Skeletal muscle tissue (tissue), 3 donors: ENCODE measurements at regions not wholly inside any gene's neighbourhood (a gene's known extent, or its start where the extent isn't known, plus 50 kb on each side); places are given as distances from the start of the nearest gene placed in this dataset.

Source experiments
- H3K27ac ChIP-seq: one replicate; pipeline ENCODE4 v1.7.0; 2013; ENCODE audit warnings: mild to moderate bottlenecking, low read depth, low read length, inconsistent platforms
- H3K27me3 ChIP-seq, 3 donors: one replicate each; pipeline ENCODE4 v1.7.0; 2013; ENCODE audit warnings: low read length in 3 of 3; ENCODE audit not compliant: control insufficient read depth in 3 of 3, insufficient read depth in 3 of 3
- H3K36me3 ChIP-seq, 3 donors: one replicate each; pipeline ENCODE4 v1.7.0; 2013; ENCODE audit warnings: low read length in 3 of 3; ENCODE audit not compliant: control insufficient read depth in 3 of 3, insufficient read depth in 3 of 3
- H3K4me1 ChIP-seq, 3 donors: one replicate each; pipeline ENCODE4 v1.7.0; 2013; ENCODE audit warnings: low read length in 3 of 3, mild to moderate bottlenecking in 3 of 3; ENCODE audit not compliant: control insufficient read depth in 3 of 3, insufficient read depth in 3 of 3
- H3K4me3 ChIP-seq, 3 donors: one replicate each; pipeline ENCODE4 v1.7.0; 2013; ENCODE audit warnings: low read length in 3 of 3
- H3K9ac ChIP-seq, 3 donors: one replicate each; pipeline ENCODE4 v1.7.0; 2013; ENCODE audit warnings: low read length in 3 of 3, mild to moderate bottlenecking in 3 of 3, moderate library complexity in 2 of 3, low read depth in 1 of 3
- H3K9me3 ChIP-seq, 3 donors: one replicate each; pipeline ENCODE4 v1.7.0; 2013; ENCODE audit warnings: low read length in 3 of 3; ENCODE audit not compliant: control insufficient read depth in 3 of 3
- donor health status: Osteomylitis.

DNA sequence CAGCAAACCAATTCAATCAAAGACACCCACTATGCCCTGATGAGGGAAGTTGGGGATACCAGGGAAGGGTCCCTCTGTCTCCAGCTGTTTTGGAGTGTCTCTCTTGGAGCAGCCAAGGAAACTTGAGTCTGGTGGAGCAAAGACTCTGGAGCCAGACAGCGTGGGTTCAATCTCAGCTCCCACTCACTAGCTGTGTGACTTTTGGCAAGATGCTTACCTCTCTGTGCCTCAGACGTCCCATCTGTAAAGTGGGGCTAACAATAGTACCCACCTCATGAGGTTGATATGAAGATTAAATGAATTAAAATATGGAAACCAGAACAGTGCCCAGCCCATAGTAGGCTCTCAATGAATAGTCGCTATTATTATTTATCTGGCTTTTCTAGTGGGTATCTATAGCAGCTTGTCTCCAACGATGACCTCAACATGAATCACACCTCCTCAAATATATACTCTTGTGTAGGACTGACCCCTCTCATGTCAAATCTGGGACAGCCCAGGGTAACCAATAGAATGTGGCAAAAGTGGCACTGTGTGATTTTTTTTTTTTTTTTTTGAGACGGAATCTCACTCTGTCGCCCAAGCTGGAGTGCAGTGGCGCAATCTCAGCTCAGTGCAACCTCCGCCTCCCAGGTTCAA is 99.2 kb upstream of the FOXP4 start:
- no peak overlapping the region for H3K4me3 ChIP-seq

DNA sequence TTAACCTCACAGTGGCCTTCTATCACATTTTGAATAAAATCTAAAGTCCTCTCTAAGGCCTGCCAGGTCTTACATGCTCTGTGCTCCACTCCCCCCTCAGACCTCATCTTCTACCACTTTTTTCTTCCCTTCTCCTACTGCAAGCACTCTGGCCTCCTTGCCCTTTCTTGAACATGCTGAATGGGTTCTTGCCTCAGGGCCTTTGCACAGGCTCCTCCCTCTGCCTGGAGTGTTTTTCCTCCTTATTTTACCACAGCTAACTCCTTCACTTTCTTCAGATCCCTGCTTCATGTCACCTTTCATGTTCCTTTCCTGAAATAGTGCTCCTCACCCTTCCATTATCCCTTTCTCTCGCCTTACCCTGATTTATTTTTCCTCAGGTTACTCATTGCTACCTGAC is 97.9 kb upstream of the FOXP4 start:
- Histone ChIP-seq H3K4me3 (no peak overlapping the region), H3K4me1 (peaks cover 34 to 48% (median 41%) of the 10 kb centered on the region in 3 donors), H3K36me3 (no peaks in the 10 kb centered on the region)

More for the DNA sequence above, 99.2 kb upstream of the FOXP4 start:
- H3K36me3 ChIP-seq, result no peaks in the 10 kb centered on the region
- no peaks in the 10 kb centered on the region for H3K9me3 ChIP-seq
- H3K27me3 ChIP-seq, result peaks cover 0 to 2% (median 0%) of the 10 kb centered on the region in 3 donors
- peaks cover 38 to 47% (median 39%) of the 10 kb centered on the region in 3 donors for H3K4me1 ChIP-seq
- H3K27ac ChIP-seq, result no peak overlapping the region
- H3K9ac ChIP-seq, result no peak overlapping the region

DNA sequence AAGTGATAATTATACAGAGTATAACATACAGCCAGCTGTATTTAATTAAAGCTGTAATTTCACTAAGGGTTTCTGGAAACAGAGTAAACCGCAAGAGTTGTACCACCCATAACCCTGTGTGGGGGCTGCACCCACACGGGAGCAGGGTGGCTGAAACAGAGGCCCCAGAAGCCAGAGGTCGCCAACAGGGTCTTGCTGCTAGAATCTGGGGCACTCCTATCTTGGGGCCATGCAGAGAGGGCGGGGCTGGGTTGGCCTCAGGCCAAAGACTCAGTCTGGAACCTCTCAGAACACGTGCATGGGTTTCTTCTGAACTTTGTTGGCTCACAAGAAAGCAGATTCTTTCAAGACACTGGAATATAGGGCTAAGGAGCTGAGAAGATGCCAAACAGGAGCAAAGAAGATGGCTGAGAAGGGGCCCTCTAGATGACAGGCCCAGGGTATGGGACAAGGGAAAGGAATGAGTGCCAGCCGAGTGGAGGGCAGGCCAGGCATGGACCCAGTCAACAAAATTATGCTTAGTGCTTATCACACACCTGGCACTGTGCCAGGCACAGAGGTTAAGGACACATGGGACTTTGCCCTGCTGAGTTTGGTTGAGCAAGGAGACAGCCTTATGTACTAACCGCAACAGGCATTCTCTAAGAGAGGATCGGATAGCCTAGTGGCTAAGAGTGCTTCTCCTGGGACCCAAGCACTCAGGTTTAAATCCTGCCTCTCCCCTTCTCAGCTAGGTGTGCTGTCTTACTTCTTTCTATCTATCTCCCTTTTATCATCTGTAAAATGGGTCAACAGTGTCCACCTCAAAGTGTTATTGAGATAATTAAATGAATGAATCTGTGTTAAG is 96.6 kb upstream of the FOXP4 start:
- no peak overlapping the region for H3K9ac ChIP-seq
- H3K27ac ChIP-seq, result peak overlapping the region; percentile 14
- no peak overlapping the region for H3K4me3 ChIP-seq
- no peaks in the 10 kb centered on the region for H3K27me3 ChIP-seq
- H3K36me3 ChIP-seq, result no peaks in the 10 kb centered on the region
- H3K9me3 ChIP-seq, result no peaks in the 10 kb centered on the region
- peaks cover 27 to 46% (median 34%) of the 10 kb centered on the region in 3 donors for H3K4me1 ChIP-seq

More for the DNA sequence above, 97.9 kb upstream of the FOXP4 start:
- Histone ChIP-seq H3K27me3 (no peaks in the 10 kb centered on the region), H3K9me3 (no peaks in the 10 kb centered on the region), H3K27ac (no peak overlapping the region), H3K9ac (no peak overlapping the region)

DNA sequence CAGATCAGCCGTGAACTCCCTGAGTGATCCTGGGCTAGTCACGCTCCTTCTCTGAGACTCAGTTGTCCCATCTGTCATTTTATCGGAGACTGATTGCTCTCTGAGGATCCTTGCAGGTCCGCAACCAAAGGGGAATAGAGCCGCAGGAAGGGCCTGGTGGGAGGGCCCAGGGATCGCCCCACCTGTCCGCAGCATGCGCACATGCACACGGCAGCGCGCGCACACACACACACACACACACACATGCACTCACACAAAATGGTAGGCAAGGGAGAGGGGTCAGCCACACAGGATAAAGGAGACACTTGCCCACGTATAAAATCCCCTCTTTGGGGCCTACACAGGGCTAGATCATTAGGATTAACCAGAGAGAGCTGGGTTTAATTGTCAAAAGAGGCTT is 95.6 kb upstream of the FOXP4 start:
- H3K36me3 ChIP-seq, result no peaks in the 10 kb centered on the region
- H3K4me1 ChIP-seq, result peaks cover 27 to 46% (median 34%) of the 10 kb centered on the region in 3 donors
- no peaks in the 10 kb centered on the region for H3K9me3 ChIP-seq
- peak overlapping the region in 2 of 3 donors; percentile 57 to 84 for H3K9ac ChIP-seq
- peaks cover 0 to 4% (median 0%) of the 10 kb centered on the region in 3 donors for H3K27me3 ChIP-seq
- peak overlapping the region; percentile 93 for H3K27ac ChIP-seq
- no peak overlapping the region for H3K4me3 ChIP-seq

DNA sequence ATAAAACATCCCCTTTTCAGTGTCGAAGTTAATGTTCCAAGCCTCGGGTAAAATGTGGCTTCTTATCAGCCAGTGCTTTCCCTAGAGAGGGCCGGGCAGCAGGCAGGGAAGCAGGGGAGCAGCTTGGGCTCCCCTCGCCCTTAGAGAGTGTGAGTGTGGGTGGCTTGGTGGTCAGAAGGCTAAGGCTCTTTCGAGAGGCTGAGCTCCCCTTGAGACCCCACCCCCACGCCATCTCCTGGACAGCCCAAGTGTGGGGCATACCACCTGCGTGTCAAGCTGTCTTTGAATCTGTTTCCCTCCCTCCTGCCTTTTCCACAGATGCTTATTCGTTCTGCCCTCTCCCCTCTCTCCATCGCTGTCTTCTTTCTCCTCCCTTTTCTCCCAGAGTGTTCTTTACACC is 95.1 kb upstream of the FOXP4 start:
- peaks cover 0 to 5% (median 0%) of the 10 kb centered on the region in 3 donors for H3K27me3 ChIP-seq
- H3K4me3 ChIP-seq, result peak overlapping the region; percentile 33 to 67 (median 60)
- peak overlapping the region; percentile 93 for H3K27ac ChIP-seq
- no peaks in the 10 kb centered on the region for H3K36me3 ChIP-seq
- no peaks in the 10 kb centered on the region for H3K9me3 ChIP-seq
- H3K9ac ChIP-seq, result peak overlapping the region; percentile 57 to 84 (median 69)
- H3K4me1 ChIP-seq, result peaks cover 27 to 46% (median 34%) of the 10 kb centered on the region in 3 donors

DNA sequence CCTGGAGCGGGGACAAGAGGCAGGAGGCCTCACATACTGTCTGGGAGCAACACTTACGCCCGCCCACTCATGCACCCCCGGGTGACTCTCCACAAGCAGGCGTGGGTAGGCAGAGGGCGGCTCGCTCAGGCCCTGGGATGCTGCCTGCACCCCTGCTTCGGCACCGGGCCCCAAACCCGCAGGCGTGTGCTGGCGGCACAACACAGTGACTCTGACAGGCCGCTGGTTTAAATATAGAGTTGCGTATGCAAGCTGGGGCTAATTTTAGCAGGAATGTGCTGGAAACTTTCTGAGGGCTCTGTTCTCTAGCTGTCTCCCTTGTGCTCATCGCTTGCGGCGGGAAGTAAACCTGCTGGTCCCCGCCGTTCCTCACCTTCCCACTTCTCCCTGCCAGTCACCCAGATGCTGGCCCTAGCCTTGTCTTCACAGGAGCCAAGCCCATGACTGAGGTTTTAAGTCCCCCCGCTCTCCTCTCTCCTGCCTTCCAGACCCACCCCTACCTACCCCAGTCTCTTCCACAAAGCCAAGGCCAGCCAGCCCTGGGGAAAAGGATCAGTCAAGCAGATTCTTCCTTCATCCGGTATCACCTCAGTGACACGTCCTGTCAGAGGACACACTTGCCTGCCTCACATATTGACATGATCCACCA is 94.5 kb upstream of the FOXP4 start:
- Histone ChIP-seq H3K9me3 (no peaks in the 10 kb centered on the region), H3K4me3 (peak overlapping the region; percentile 33 to 67 (median 60)), H3K9ac (peak overlapping the region; percentile 57 to 84 (median 69)), H3K27me3 (peaks cover 0 to 5% (median 0%) of the 10 kb centered on the region in 3 donors), H3K27ac (peak overlapping the region; percentile 93), H3K4me1 (peaks cover 27 to 46% (median 34%) of the 10 kb centered on the region in 3 donors), H3K36me3 (no peaks in the 10 kb centered on the region)

DNA sequence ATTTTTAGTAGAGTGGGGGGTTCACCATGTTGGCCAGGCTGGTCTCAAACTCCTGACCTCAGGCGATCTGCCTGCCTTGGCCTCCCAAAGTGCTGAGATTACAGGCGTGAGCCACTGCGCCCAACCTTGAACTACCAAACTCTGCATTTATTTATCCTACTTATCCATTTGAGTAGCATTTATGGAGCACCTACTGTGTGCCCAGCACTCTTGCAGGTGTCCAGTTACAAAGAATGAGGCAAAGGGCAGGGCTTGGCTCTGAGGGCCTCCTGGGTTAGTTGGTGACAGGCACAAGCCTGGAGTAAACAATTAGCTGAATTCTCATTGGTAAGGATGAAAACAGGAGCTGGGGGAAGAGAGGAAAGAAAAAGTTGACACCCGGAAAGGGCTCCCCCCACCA is 93.4 kb upstream of the FOXP4 start:
- Histone ChIP-seq H3K4me3 (no peak overlapping the region), H3K27ac (no peak overlapping the region), H3K9me3 (no peaks in the 10 kb centered on the region), H3K36me3 (no peaks in the 10 kb centered on the region), H3K4me1 (peaks cover 27 to 46% (median 34%) of the 10 kb centered on the region in 3 donors), H3K27me3 (peaks cover 0 to 5% (median 0%) of the 10 kb centered on the region in 3 donors), H3K9ac (no peak overlapping the region)

DNA sequence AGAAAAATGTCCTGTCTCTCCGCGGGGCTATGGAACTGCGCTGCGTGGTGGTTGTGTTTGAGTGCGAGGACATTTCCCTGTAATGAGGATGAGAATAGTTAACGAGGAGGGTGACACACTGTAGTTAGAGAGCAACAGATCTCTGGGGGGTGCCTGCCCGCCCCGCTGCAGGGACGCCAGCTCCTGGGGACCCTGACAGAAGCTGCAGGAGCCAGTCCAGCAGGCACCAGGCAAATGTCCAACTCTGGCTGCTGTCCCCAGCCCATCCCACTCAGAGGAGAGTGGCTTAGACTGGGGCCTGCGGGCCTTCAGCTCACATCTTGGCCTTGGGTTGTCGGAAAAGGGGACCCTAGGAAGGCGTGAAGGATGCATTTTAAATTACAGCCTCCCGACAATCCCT is 92.9 kb upstream of the FOXP4 start:
- Histone ChIP-seq H3K27me3 (peaks cover under 1 to 5% (median 3%) of the 10 kb centered on the region in 3 donors), H3K36me3 (no peaks in the 10 kb centered on the region), H3K27ac (no peak overlapping the region), H3K4me3 (no peak overlapping the region), H3K9ac (no peak overlapping the region), H3K4me1 (peaks cover 27 to 46% (median 34%) of the 10 kb centered on the region in 3 donors), H3K9me3 (no peaks in the 10 kb centered on the region)

DNA sequence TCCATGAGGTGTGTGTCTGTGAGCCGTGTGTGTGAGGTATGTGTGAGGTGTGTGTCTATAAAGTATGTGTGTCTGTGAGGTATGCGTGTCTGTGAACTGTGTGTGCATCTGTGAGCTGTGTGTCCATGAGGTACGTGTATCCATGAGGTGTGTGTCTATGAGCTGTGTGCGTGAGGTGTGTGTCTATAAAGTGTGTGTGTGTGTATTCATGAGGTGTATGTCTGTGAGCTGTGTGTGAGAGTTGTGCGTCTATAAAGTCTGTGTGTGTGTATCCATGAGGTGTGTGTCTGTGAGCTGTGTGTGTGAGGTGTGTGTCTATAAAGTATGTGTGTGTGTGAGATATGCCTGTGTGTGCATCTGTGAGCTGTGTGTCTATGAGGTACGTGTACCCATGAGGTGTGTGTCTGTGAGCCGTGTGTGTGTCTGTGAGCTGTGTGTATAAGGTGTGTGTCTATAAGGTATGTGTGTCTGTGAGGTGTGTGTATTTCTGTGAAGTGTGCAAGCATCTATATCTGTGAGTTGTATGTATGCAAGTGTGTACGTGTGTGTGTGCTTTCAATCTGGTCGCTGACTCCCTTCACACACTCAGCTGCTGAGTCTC is 91.9 kb upstream of the FOXP4 start:
- Histone ChIP-seq H3K27me3 (peaks cover 2 to 5% (median 3%) of the 10 kb centered on the region in 3 donors), H3K4me1 (peaks cover 27 to 45% (median 34%) of the 10 kb centered on the region in 3 donors), H3K36me3 (no peaks in the 10 kb centered on the region), H3K27ac (no peak overlapping the region), H3K9me3 (no peaks in the 10 kb centered on the region), H3K4me3 (no peak overlapping the region), H3K9ac (no peak overlapping the region)
